DMS79 (cell line): ENCODE measurements at regions not wholly inside any gene's neighbourhood (a gene's known extent, or its start where the extent isn't known, plus 50 kb on each side); places are given as distances from the start of the nearest gene placed in this dataset.

Experiments used
- DNase-seq: peaks from one replicate; lab custom pipeline; 2025; lab: John Stamatoyannopoulos, UW

- DNase-seq = no peak
These were observed 396.5 kb downstream of the OCA2 start for GRCh38 chr15:27702581-27702980.

- DNase-seq = no peak
These were observed 397.2 kb downstream of the OCA2 start for GRCh38 chr15:27701956-27702355.

- no peak for DNase-seq
These were observed 398.1 kb downstream of the OCA2 start for GRCh38 chr15:27701014-27701413.

GRCh38 chr15:27699699-27700098, 399.4 kb downstream of the OCA2 start:
- DNase-seq = no peak

- DNase-seq = peak; percentile 42
These were observed 402.6 kb downstream of the OCA2 start for GRCh38 chr15:27696530-27696929.

- DNase-seq = no peak
These were observed 403.4 kb downstream of the OCA2 start for GRCh38 chr15:27695726-27696125.

- peak; percentile 8 for DNase-seq
These were observed 404.5 kb downstream of the OCA2 start for GRCh38 chr15:27694506-27695087.

- no peak for DNase-seq
These were observed 405.8 kb downstream of the OCA2 start for GRCh38 chr15:27693280-27693679.

- no peak for DNase-seq
These were observed 406.7 kb downstream of the OCA2 start for GRCh38 chr15:27692438-27692837.

GRCh38 chr15:27690290-27690689, 408.8 kb downstream of the OCA2 start:
- no peak for DNase-seq

GRCh38 chr15:27686971-27687370, 412.1 kb downstream of the OCA2 start:
- no peak for DNase-seq

- no peak for DNase-seq
These were observed 412.7 kb downstream of the OCA2 start for GRCh38 chr15:27686369-27686768.

GRCh38 chr15:27685644-27686043, 413.5 kb downstream of the OCA2 start:
- no peak for DNase-seq

- DNase-seq = no peak
These were observed 416.0 kb downstream of the OCA2 start for GRCh38 chr15:27683121-27683520.

GRCh38 chr15:27681038-27681437, 418.1 kb downstream of the OCA2 start:
- DNase-seq = no peak

GRCh38 chr15:27679731-27680471, 419.2 kb downstream of the OCA2 start:
- DNase-seq = peak; percentile 74

- no peak for DNase-seq
These were observed 419.9 kb downstream of the OCA2 start for GRCh38 chr15:27679203-27679602.

- no peak for DNase-seq
These were observed 421.2 kb downstream of the OCA2 start for GRCh38 chr15:27677951-27678350.

GRCh38 chr15:27676647-27677046, 422.5 kb downstream of the OCA2 start:
- DNase-seq = no peak

GRCh38 chr15:27675571-27675970, 423.5 kb downstream of the OCA2 start:
- DNase-seq = no peak

- DNase-seq = no peak
These were observed 424.3 kb downstream of the OCA2 start for GRCh38 chr15:27674826-27675225.

GRCh38 chr15:27673766-27674445, 425.2 kb downstream of the OCA2 start:
- DNase-seq = no peak

GRCh38 chr15:27672537-27672936, 426.6 kb downstream of the OCA2 start:
- no peak for DNase-seq
